OCI-M2 (cell line): ENCODE measurements at regions not wholly inside any gene's neighbourhood (a gene's known extent, or its start where the extent isn't known, plus 50 kb on each side); places are given as distances from the start of the nearest gene placed in this dataset.
"Not testable (repeated sequence)": the region's sequence is repeated elsewhere in the genome, so short reads cannot be mapped to it uniquely, and the experiment has no call there.

Experiments
- DNase-seq: peaks from one replicate; lab custom pipeline; 2025; ENCODE audit not compliant: unreplicated experiment; lab: John Stamatoyannopoulos, UW

GRCh38 chr5:36778336-36778735, 98.2 kb upstream of the NIPBL start:
- DNase-seq: no peak

GRCh38 chr5:36782612-36783011, 94.0 kb upstream of the NIPBL start:
- not testable (repeated sequence) for DNase-seq

DNA sequence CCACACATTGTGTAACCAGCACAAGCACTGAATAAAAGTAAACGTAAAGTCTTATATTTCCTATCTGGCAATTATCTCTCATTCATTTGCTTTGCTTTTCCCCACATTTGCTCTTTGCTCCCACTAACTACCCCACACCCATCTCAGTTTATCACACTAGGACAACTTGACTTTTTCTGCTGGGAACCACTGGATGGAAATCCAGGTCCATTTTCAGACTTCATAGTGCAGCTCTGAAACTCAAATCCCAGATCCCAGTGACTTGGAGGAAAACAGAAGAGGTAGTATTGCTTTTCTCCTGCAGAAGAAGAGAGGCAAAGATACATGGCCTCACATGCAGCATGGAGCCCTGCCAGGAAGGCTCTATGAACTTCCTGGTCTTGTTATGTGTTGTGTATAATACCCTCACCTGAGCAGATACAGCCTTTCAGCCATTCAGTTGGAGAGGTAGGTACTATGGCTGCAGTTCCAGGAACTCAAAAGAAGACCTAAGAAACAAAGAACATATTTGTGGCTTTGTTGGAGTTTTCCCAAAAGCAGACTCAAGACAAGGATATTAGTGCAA, 90.0 kb upstream of the NIPBL start:
- DNase-seq: no peak

- no peak for DNase-seq
Observed at GRCh38 chr5:36787365-36788093, 89.0 kb upstream of the NIPBL start.

- no peak for DNase-seq
Observed at GRCh38 chr5:36790847-36791246, 85.7 kb upstream of the NIPBL start.

- DNase-seq: no peak
Observed at GRCh38 chr5:36792560-36793180, 83.9 kb upstream of the NIPBL start.

DNA sequence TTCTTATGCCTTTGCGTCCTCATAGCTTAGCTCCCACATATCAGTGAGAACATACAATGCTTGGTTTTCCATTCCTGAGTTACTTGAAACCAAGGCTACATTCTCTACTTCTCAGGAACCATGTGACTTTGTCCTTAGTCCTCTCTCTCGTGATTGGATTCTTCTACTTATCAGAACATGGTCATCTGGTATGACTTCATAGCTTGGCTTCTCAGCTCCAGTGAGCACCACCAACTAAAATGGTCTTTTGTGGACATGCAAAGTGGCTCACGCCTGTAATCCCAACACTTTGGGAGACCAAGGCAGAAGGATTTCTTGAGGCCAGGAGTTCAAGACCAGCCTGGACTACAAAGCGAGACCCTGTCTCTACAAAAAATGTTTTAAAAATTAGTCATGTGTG, 81.2 kb upstream of the NIPBL start:
- DNase-seq: no peak

DNA sequence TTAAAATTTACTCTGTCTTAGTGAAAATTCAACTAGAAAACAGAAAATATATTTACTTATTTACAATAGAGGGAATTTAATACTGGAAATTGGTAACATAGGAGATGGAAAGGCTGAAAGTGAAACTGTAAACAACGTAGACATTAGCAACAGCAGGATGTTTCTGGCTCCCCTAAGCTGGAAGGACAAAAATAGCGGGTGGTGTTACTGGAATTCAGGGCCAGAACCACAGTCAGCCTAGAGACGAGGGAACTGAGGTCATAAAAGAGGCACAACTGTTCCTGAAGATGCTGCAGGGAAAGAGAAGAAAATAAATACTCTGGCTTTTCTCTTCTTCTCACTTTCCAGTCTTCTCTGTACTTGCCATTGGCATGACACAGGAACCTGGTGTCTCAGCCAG, 80.4 kb upstream of the NIPBL start:
- no peak for DNase-seq

DNA sequence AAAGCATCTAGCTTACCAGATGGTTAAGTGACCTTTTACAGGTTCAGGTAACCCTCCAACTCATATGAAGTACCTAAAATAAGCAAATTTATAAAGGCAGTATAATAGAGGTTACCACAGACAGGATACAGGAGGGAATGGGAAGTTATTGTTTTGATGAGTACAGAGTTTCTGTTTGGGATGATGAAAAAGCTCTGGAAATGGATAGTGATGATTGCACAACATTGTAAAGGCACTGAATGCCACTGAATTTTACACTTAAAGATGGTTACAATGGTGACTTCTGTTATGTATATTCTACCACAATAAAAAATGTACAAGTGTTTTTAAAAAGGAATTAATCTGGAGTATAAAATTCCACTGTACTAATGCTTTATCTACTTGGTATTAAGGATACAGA, 75.0 kb upstream of the NIPBL start:
- no peak for DNase-seq

- DNase-seq: no peak
Observed at GRCh38 chr5:36802187-36802586, 74.4 kb upstream of the NIPBL start.

DNA sequence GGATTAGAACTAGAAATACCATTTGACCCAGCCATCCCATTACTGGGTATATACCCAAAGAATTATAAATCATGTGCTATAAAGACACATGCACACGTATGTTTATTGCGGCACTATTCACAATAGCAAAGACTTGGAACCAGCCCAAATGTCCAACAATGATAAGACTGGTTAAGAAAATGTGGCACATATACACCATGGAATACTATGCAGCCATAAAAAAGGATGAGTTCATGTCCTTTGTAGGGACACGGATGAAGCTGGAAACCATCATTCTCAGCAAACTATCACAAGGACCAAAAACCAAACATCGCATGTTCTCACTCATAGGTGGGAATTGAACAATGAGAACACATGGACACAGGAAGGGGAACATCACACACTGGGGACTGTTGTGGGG, 63.3 kb upstream of the NIPBL start:
- DNase-seq: not testable (repeated sequence)

GRCh38 chr5:36815871-36816270, 60.7 kb upstream of the NIPBL start:
- DNase-seq: no peak

DNA sequence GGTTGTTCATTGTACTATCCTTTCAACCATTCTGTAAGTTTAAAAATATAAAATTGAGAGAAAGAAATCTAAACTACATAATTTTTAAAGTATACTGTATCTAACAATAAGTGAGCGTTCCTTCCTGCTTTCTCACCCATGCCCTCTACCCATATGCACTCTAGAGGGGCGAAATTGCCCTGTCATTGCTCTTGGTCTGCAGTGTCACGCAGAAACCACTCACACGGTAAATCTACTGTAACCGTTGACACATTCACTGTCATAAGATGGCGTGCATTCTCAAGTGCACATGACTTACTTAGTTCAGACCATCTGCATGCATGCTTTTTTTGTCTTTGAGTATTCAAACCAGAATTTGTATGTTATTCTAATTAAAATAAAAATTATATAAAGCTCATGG, 55.7 kb upstream of the NIPBL start:
- DNase-seq: no peak

DNA sequence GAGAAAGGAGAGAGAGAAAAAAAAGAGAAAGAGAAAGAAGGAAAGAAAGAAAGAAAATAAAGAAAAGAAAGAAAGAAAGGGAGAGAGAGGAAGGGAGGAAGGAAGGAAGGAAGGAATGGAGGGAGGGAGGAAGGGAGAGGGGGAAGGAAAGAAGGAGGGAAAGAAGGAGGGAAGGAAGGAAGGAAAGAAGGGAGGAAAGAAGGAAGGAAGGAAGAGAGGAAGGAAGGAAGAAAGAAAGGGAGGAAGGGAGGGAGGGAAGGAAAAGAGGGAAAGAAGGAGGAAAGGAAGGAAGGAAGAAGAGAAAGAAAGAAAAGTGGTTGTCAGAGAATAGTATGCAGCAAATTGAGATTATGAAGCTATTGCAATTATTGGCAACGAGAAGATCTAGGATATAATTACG, 49.9 kb upstream of the NIPBL start:
- no peak for DNase-seq
